ENCODE measurements at regions not wholly inside any gene's neighbourhood (a gene's known extent, or its start where the extent isn't known, plus 50 kb on each side); places are given as distances from the start of the nearest gene placed in this dataset.

- no peak overlapping the region for H3K4me3 ChIP-seq (ENCODE audit: control insufficient read depth in 1 of 2, extremely low read depth in 1 of 2, low read length in 1 of 2)
- H3K27me3 ChIP-seq (replicated peaks in 1 of 2; ENCODE audit: control insufficient read depth in 2 of 2, extremely low read depth in 1 of 2, insufficient read depth in 2 of 2, low read length in 1 of 2): no peaks in the 10 kb centered on the region
- H3K27ac ChIP-seq (ENCODE audit: low read length): no peak overlapping the region
- WGBS (ENCODE audit: insufficient coverage): no CpG with 5 or more reads among the region's 2 CpGs
- H3K4me1 ChIP-seq (ENCODE audit: control insufficient read depth in 1 of 2, extremely low read depth in 1 of 2, insufficient read depth in 2 of 2, low read length in 2 of 2): no peaks in the 10 kb centered on the region
- CTCF ChIA-PET: no interaction called here
- POLR2A ChIA-PET: no interaction called here
- DNase-seq (no peak), ATAC-seq (replicated peaks in 1 of 4) (no peak)
- no peaks in the 10 kb centered on the region for H3K36me3 ChIP-seq (ENCODE audit: control insufficient read depth in 2 of 2, extremely low read depth in 1 of 2, insufficient read depth in 1 of 2, low read length in 1 of 2)
- no peaks in the 10 kb centered on the region for H3K36me3 Mint-ChIP-seq
- H3K9me3 Mint-ChIP-seq: peaks cover 9 to 16% (median 15%) of the 10 kb centered on the region in 3 donors
- no peak overlapping the region for H3K4me3 Mint-ChIP-seq
- no peaks in the 10 kb centered on the region for H3K4me1 Mint-ChIP-seq
- no peak overlapping the region for H3K27ac Mint-ChIP-seq
- no peaks in the 10 kb centered on the region for H3K9me3 ChIP-seq
- H3K27me3 Mint-ChIP-seq: no peaks in the 10 kb centered on the region
Measured at GRCh38 chr16:65409510-65409909, 287.6 kb upstream of the CDH11 start.

GRCh38 chr16:65406933-65407332 is 285.1 kb upstream of the CDH11 start:
- ATAC-seq (replicated peaks in 1 of 4) (no peak), DNase-seq (no peak)
- no peaks in the 10 kb centered on the region for H3K4me1 ChIP-seq (ENCODE audit: control insufficient read depth in 1 of 2, extremely low read depth in 1 of 2, insufficient read depth in 2 of 2, low read length in 2 of 2)
- H3K4me1 Mint-ChIP-seq: no peaks in the 10 kb centered on the region
- H3K27me3 Mint-ChIP-seq: peaks cover 0 to 3% of the 10 kb centered on the region in 2 donors
- H3K9me3 ChIP-seq: no peaks in the 10 kb centered on the region
- H3K36me3 Mint-ChIP-seq: no peaks in the 10 kb centered on the region
- H3K4me3 ChIP-seq (ENCODE audit: control insufficient read depth in 1 of 2, extremely low read depth in 1 of 2, low read length in 1 of 2): no peak overlapping the region
- H3K27me3 ChIP-seq (replicated peaks in 1 of 2; ENCODE audit: control insufficient read depth in 2 of 2, extremely low read depth in 1 of 2, insufficient read depth in 2 of 2, low read length in 1 of 2): no peaks in the 10 kb centered on the region
- peaks cover 12 to 14% (median 13%) of the 10 kb centered on the region in 3 donors for H3K9me3 Mint-ChIP-seq
- 53% methylated on average over 3 of the region's 4 CpGs for WGBS (ENCODE audit: insufficient coverage)
- H3K27ac ChIP-seq (ENCODE audit: low read length): no peak overlapping the region
- CTCF ChIA-PET: no interaction called here
- H3K36me3 ChIP-seq (ENCODE audit: control insufficient read depth in 2 of 2, extremely low read depth in 1 of 2, insufficient read depth in 1 of 2, low read length in 1 of 2): no peaks in the 10 kb centered on the region
- H3K27ac Mint-ChIP-seq: no peak overlapping the region
- H3K4me3 Mint-ChIP-seq: no peak overlapping the region
- POLR2A ChIA-PET: no interaction called here

- no peak overlapping the region for H3K27ac Mint-ChIP-seq
- 80% methylated on average over 1 of the region's 4 CpGs for WGBS (ENCODE audit: insufficient coverage)
Measured at GRCh38 chr16:65406116-65406515, 284.3 kb upstream of the CDH11 start.

GRCh38 chr16:65394281-65394680 is 272.4 kb upstream of the CDH11 start:
- ChIA-PET CTCF (no interaction called here), POLR2A (no interaction called here)
- Mint-ChIP-seq H3K4me1 (no peaks in the 10 kb centered on the region), H3K9me3 (peaks cover 8 to 17% (median 12%) of the 10 kb centered on the region in 3 donors), H3K27me3 (peaks cover 0 to under 1% of the 10 kb centered on the region in 2 donors), H3K4me3 (no peak overlapping the region), H3K36me3 (no peaks in the 10 kb centered on the region), H3K27ac (no peak overlapping the region)
- H3K36me3 ChIP-seq (ENCODE audit: control insufficient read depth in 2 of 2, extremely low read depth in 1 of 2, insufficient read depth in 1 of 2, low read length in 1 of 2): no peaks in the 10 kb centered on the region
- no peaks in the 10 kb centered on the region for H3K27me3 ChIP-seq (replicated peaks in 1 of 2; ENCODE audit: control insufficient read depth in 2 of 2, extremely low read depth in 1 of 2, insufficient read depth in 2 of 2, low read length in 1 of 2)
- ATAC-seq (replicated peaks in 1 of 4): no peak
- 77% methylated on average over 4 of the region's 6 CpGs for WGBS (ENCODE audit: insufficient coverage)
- no peak overlapping the region for H3K4me3 ChIP-seq (ENCODE audit: control insufficient read depth in 1 of 2, extremely low read depth in 1 of 2, low read length in 1 of 2)
- H3K27ac ChIP-seq (ENCODE audit: low read length): no peak overlapping the region
- H3K9me3 ChIP-seq: no peaks in the 10 kb centered on the region
- H3K4me1 ChIP-seq (ENCODE audit: control insufficient read depth in 1 of 2, extremely low read depth in 1 of 2, insufficient read depth in 2 of 2, low read length in 2 of 2): no peaks in the 10 kb centered on the region
- DNase-seq: no peak

More at GRCh38 chr16:65406116-65406515, 284.3 kb upstream of the CDH11 start:
- Histone ChIP-seq H3K9me3 (no peaks in the 10 kb centered on the region), H3K27me3 (replicated peaks in 1 of 2; ENCODE audit: control insufficient read depth in 2 of 2, extremely low read depth in 1 of 2, insufficient read depth in 2 of 2, low read length in 1 of 2) (no peaks in the 10 kb centered on the region), H3K4me3 (ENCODE audit: control insufficient read depth in 1 of 2, extremely low read depth in 1 of 2, low read length in 1 of 2) (no peak overlapping the region), H3K27ac (ENCODE audit: low read length) (no peak overlapping the region), H3K36me3 (ENCODE audit: control insufficient read depth in 2 of 2, extremely low read depth in 1 of 2, insufficient read depth in 1 of 2, low read length in 1 of 2) (no peaks in the 10 kb centered on the region), H3K4me1 (ENCODE audit: control insufficient read depth in 1 of 2, extremely low read depth in 1 of 2, insufficient read depth in 2 of 2, low read length in 2 of 2) (no peaks in the 10 kb centered on the region)
- H3K27me3 Mint-ChIP-seq: peaks cover 0 to 3% of the 10 kb centered on the region in 2 donors
- ATAC-seq (replicated peaks in 1 of 4): no peak
- H3K4me3 Mint-ChIP-seq: no peak overlapping the region
- no peak for DNase-seq
- peaks cover 7 to 11% (median 9%) of the 10 kb centered on the region in 3 donors for H3K9me3 Mint-ChIP-seq
- H3K4me1 Mint-ChIP-seq: no peaks in the 10 kb centered on the region
- ChIA-PET CTCF (no interaction called here), POLR2A (no interaction called here)
- H3K36me3 Mint-ChIP-seq: no peaks in the 10 kb centered on the region

- Mint-ChIP-seq H3K4me3 (no peak overlapping the region), H3K36me3 (no peaks in the 10 kb centered on the region), H3K9me3 (peaks cover 10 to 21% (median 19%) of the 10 kb centered on the region in 3 donors), H3K4me1 (no peaks in the 10 kb centered on the region), H3K27me3 (peaks cover 0 to 1% of the 10 kb centered on the region in 2 donors), H3K27ac (no peak overlapping the region)
- 74% methylated on average over 9 of the region's 13 CpGs for WGBS (ENCODE audit: insufficient coverage)
- POLR2A ChIA-PET: no interaction called here
- DNase-seq (no peak), ATAC-seq (replicated peaks in 1 of 4) (no peak)
- no peaks in the 10 kb centered on the region for H3K36me3 ChIP-seq (ENCODE audit: control insufficient read depth in 2 of 2, extremely low read depth in 1 of 2, insufficient read depth in 1 of 2, low read length in 1 of 2)
- no peak overlapping the region for H3K4me3 ChIP-seq (ENCODE audit: control insufficient read depth in 1 of 2, extremely low read depth in 1 of 2, low read length in 1 of 2)
- no peaks in the 10 kb centered on the region for H3K4me1 ChIP-seq (ENCODE audit: control insufficient read depth in 1 of 2, extremely low read depth in 1 of 2, insufficient read depth in 2 of 2, low read length in 2 of 2)
- no peak overlapping the region for H3K27ac ChIP-seq (ENCODE audit: low read length)
- no peaks in the 10 kb centered on the region for H3K9me3 ChIP-seq
- CTCF ChIA-PET: no interaction called here
- no peaks in the 10 kb centered on the region for H3K27me3 ChIP-seq (replicated peaks in 1 of 2; ENCODE audit: control insufficient read depth in 2 of 2, extremely low read depth in 1 of 2, insufficient read depth in 2 of 2, low read length in 1 of 2)
Measured at GRCh38 chr16:65392806-65393565, 271.1 kb upstream of the CDH11 start.

- peaks cover 24 to 25% (median 25%) of the 10 kb centered on the region in 3 donors for H3K9me3 Mint-ChIP-seq
Measured at GRCh38 chr16:65388592-65388991, 266.7 kb upstream of the CDH11 start.

More at GRCh38 chr16:65388592-65388991, 266.7 kb upstream of the CDH11 start:
- POLR2A ChIA-PET: interaction anchor here in 1 of 2 donors (0.6 kb wide), 1 partner anchor 12 kb away, joined by 3 read pairs; no protein-coding TSS in a partner anchor
- H3K27me3 Mint-ChIP-seq: peaks cover 0 to 1% of the 10 kb centered on the region in 2 donors
- no peak for ATAC-seq (replicated peaks in 1 of 4)
- CTCF ChIA-PET: no interaction called here
- Histone ChIP-seq H3K36me3 (ENCODE audit: control insufficient read depth in 2 of 2, extremely low read depth in 1 of 2, insufficient read depth in 1 of 2, low read length in 1 of 2) (no peaks in the 10 kb centered on the region), H3K27ac (ENCODE audit: low read length) (no peak overlapping the region), H3K27me3 (replicated peaks in 1 of 2; ENCODE audit: control insufficient read depth in 2 of 2, extremely low read depth in 1 of 2, insufficient read depth in 2 of 2, low read length in 1 of 2) (no peaks in the 10 kb centered on the region), H3K4me3 (ENCODE audit: control insufficient read depth in 1 of 2, extremely low read depth in 1 of 2, low read length in 1 of 2) (no peak overlapping the region), H3K9me3 (no peaks in the 10 kb centered on the region), H3K4me1 (ENCODE audit: control insufficient read depth in 1 of 2, extremely low read depth in 1 of 2, insufficient read depth in 2 of 2, low read length in 2 of 2) (no peaks in the 10 kb centered on the region)
- DNase-seq: no peak
- no peaks in the 10 kb centered on the region for H3K36me3 Mint-ChIP-seq
- H3K27ac Mint-ChIP-seq: no peak overlapping the region
- H3K4me3 Mint-ChIP-seq: no peak overlapping the region
- no peaks in the 10 kb centered on the region for H3K4me1 Mint-ChIP-seq

Data from T-cell (primary cell).